ENCODE measurements at regions not wholly inside any gene's neighbourhood (a gene's known extent, or its start where the extent isn't known, plus 50 kb on each side); places are given as distances from the start of the nearest gene placed in this dataset.
A peak's percentile ranks its signal among the peaks of the same experiment; 100 is the strongest.
"Not testable (repeated sequence)": the region's sequence is repeated elsewhere in the genome, so short reads cannot be mapped to it uniquely, and the experiment has no call there.

DNA sequence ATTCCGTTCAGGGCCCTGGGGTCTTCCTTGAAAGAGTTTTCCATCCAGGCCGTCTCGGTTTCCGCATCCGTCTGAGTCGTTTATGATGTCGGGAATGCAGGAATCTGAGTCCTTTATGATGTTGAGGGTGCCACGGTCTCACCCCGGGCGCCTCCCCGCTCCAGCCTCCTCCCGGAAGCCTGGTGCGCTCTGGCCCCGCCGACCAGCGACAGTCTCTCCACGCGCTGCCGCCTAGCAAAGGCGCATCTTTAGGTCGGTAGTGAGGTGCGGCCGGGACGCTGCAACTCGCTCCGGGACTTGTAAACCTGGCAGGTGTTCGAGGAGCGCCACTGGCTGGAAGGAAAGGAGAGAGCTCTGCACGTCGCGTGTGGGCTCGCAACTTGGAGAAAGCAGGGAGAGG lies 132.6 kb downstream of the FAM72C start:
- DNase-seq = not testable (repeated sequence)

DNA sequence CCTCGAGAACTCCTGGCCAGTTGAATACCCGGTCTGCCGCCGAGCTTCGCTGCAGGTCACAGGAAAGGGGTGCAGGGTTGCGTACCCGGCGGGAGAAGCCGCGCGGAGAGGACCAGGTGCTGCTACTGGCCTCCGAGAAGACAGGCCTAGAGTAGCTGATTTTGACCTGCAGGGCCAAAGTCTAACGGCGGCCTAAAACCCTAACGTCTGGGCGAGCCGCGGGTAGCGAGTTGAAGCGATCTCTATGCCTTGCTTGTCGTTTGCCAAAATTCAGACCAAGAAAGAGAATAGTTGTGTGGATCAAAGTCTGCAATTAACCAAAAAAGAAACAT lies 133.2 kb downstream of the FAM72C start:
- not testable (repeated sequence) for DNase-seq

DNA sequence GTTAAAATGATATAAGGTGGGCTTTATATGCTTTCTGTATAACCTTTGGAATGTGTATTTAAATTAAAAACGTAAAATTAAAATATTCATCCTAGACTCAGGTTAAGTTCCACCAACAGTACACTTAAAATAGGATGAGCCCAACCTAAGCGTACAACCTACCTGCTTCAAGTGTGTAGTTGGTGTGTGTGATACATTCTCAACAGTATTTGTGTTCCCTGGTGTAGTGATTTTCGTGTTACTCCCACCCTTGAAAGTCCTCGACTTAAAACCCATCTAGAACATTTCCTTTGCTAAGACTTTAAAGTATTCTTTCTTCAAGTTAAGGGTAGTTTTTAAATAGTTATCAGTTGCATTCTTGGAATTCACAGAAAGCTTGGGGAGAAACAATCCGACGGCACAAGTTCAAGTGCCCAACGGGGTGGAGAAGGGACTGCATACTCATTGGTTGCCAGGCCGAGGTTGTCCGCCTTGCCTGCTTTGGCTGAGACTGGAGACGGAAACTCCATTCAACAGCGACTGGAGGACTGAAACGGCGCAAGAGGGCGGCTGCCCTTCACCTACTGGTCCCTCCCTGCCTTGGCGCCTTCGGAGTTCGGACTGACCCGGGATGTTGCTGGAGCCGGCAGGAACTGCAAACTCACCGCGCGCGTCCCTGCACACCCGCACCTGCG lies 133.7 kb downstream of the FAM72C start:
- DNase-seq = not testable (repeated sequence)

DNA sequence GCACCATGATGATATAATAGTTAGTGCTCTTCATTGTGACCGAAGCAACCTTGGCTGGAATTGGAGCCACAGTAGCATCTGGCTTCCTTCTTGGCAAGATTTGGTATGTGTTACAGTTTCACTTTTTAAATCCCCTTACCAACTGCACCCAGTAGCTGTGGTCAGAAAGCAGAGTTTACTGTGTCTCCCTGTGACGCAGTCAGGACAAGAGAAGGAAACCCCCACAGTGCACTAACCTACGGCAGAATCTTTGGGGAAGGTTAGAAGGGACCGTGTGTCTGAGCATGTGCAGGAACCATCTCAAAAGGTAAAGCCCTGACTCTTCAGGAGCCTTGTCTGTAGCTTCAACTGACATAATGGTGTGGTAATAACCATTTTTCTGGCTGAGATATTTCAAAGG lies 138.4 kb downstream of the FAM72C start:
- DNase-seq = not testable (repeated sequence)

DNA sequence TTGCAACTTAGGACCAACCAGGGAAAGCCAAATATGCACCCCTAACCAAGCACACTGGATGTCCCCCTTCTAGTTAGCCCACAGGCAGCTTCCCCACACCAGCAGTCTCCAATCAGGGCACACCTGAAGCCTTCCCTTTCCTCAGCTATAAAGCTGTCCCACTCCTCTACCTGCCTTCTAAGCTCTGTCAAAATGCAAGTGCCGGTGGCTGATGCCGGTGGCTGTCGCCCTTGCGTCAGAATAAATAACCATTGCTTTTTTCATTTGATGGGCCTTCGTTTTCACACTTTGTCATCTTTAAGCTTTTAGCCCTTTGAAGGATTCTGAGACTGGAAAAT lies 139.4 kb downstream of the FAM72C start:
- not testable (repeated sequence) for DNase-seq

DNA sequence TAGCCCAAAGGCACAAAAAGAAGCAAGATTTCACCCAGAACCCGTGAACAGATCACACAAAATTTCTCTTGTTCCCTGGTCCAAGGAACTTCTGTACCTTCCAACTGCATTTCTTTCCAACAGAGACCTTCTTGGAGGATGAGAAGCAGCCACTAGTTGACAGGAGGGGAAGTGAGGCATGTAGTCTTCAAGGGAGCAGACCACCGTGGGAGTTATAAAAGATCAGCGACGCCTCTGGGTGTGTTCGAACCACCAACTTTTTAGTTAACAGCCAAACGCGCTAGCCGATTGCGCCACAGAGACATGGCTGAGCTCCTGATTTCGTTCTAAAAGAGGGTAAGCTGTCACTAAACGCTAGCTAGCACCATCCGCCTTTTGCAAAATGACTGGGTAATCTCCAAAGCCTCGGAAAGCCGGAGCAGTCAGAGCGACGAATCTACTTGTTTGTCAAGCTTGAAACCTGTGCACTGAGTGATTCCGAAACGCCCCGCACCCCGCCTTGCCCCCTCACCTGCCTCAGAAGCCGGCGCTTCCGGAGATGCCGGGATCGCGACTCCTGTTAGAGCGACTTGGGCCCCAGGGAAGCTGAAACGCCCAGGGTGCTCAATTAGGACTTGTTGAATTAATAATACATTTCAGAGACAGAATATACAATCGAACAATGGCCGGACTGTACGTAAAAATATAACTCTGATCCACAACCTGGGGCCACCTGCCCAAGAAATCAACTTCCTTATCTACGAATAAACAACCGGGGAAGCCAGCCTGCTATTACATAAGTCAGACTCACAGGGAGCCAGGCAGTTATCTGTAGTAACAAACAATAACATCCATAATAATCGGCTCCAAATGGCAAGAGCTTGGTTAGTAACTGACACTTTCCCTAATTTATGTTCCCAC lies 140.1 kb downstream of the FAM72C start:
- not testable (repeated sequence) for DNase-seq

DNA sequence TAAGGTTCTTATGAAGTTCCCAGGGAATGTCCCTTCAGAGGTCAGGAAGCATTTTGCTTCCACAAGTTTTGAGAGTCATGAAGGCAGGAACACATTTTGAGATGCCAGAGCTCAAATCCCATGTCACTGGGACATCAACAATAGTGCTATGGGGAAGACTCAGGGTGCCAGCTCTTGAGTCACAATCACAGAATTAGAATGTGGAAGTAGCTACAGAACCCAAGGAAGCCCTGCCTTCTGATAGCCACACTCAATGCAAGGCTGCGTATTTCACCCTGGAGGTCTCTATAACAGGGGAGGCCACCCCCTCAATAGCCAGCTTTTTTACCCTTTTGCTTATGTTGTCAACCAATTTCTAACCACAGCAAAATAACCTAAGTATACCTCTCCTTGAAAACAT lies 145.6 kb downstream of the FAM72C start:
- DNase-seq = not testable (repeated sequence)

DNA sequence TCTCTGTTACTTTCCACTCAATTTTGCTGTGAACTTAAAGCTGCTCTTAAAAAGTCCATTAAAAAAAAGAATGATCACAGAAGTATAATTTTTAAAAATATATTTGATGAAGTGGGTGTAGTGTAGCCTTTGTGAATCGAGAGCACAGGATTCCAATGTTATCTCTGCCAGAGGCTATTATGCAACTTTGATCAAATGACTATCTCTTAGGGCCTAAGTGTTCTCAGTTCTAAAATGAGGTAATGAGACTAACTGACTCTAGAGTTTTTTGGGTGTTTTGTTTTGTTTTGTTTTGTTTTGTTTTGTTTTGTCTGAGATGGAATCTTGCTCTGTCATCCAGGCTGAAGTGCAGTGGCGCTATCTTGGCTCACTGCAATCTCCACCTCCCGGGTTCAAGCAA lies 147.5 kb downstream of the FAM72C start:
- DNase-seq = not testable (repeated sequence)

DNA sequence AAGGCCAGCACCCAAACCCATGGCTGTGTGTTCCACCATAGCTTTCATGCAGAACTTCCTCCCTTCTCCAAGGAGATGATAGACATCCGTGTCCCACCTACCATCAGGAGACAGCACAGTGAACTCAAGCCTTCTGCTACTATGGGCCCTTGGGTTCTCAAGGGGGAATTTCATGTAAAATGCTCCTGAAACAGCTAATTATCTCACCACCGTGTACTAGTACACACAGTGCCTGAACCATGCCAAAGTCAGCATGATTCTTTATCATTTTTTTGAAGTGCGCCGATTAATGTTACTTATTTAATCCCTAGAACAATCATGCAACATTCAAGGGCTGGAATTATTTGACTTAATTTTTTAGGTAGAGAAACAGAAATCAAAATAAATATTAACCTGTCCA lies 151.7 kb downstream of the FAM72C start:
- DNase-seq = not testable (repeated sequence)

DNA sequence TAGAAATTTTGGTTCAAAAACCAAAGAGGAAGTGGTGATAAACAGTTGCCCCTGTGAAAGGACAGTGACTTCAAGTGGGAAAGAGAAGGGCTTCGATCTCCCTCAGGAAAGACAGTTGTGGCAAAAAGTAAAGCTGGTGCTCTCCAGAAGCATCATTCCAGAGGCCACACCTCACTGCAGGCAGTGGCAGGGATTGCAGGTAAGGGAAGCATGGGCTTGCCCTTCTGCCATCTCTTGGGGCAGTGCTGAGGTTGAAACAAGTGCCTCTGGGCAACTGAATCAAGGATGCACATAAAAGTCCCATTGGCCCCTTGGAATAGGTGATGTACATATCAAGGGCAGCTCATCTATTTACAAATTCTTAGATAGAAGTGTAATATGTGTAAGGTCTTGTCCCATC lies 155.4 kb downstream of the FAM72C start:
- DNase-seq = not testable (repeated sequence)

DNA sequence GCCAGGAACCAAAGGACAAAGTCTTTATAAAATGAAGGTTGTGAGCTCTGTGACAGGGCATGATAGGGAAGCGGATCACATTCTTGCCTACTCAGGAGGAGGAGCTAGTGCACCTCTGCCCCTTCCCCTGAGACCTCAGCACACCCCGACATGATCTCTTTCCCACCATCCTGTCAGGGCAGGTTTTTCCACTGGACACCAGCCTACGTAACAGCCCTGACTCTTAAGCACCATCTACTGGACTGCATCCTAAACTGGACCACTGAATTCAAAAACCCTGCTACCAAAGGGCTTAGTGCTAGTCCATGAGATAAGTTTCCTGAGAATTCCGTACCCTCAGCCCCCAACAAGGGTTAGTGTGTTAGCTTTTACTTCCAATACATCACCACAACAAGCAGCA lies 166.4 kb downstream of the FAM72C start:
- not testable (repeated sequence) for DNase-seq

DNA sequence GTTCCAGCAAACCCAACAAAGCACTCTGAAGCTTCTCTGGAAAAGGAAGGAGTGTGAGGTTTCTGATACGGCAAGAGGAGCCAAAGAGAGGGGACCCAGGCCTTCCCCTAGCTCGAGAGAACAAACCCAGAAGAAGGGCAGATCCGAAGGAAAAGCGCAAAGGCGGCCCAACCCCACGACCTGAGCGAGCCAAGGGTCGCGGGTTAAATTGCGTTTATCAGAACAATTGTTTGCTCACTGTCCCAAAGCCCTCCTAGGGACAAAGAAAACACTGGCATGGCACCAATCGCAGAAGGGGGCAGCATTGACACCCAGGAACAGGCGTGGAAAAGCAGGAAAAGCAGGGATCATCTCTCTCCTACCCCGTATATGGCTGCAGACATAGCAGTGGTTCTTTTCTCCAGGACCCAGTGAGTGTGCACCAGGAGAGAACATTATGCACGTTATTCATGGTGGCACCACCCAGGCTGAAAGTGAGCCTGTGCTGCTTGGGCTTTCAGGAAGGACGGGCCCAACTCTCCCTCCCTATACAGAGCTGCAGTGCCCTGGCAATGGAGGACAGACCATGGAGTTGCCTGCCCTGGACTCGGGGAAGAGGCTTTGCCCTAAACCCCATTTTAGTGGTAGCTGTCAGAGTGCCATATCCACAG lies 167.0 kb downstream of the FAM72C start:
- DNase-seq = not testable (repeated sequence)

DNA sequence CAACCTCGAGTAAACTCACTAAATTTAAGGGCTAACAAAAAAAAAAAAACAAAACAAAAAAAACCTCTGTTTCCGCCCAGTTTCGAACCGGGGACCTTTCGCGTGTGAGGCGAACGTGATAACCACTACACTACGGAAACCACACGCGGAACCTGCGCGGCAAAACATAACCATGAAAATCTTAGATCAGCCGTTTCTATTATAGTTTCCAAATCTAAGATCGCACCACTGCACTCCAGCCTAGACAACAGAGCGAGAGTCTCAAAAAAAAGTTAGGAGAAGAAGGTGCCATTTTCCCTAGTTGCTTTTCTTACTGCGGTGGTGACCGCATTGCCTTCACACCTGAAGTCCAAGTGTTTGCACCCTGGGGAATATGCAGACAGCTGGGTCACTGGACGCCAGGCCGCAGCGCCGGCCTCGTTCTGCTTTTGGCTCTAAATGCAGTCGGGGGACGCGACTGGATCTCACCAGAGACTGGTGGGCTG lies 167.8 kb downstream of the FAM72C start:
- DNase-seq = peak; percentile 58

DNA sequence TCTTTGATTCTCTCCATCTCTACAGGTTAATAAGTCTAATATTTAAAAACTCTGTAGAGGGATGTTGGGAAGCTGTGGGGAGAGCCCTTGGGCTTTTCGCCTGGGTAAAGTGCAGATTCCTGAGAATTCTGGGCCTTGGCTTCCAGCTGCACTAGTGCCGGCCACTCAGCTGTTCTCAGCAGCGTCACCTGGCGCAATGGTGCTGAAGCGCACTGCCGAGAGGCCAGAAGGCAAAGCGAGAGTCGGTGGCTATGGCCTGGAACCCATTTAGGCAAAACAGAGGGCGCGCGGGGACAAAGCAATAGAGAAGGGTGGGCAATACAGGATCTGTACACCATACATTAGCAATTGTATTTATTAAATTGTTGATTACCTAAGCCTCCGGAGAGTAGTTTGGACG lies 168.7 kb downstream of the FAM72C start:
- DNase-seq = not testable (repeated sequence)

DNA sequence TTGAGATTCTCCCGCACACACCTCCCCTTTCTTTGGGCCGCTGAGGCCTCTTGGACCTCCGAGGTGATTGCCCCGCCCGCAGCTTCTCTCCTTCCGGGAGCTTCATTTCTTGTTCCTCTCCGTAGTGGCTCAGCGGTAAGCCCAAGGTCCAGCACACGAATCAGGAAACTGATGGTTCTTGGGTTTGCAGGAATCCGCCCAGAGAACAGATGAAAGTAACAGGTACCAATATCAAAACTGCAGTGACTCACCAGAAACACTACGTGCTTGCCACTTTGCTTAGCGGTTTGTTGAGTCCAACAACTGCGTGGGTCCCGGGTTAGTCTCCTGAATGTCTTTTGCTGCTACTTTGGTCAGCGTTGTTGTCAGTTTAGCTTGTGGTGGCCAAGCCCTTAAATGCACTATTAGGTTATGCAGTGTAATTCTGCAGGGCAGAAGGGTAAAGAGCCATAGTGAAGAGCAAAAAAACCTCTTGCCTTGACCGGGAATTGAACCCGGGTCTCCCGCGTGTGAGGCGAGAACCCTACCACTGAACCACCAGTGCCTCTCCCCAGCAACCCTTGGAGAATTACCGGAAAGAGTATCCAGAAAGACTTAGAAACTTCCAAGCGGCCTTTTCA lies 172.1 kb downstream of the FAM72C start:
- not testable (repeated sequence) for DNase-seq

DNA sequence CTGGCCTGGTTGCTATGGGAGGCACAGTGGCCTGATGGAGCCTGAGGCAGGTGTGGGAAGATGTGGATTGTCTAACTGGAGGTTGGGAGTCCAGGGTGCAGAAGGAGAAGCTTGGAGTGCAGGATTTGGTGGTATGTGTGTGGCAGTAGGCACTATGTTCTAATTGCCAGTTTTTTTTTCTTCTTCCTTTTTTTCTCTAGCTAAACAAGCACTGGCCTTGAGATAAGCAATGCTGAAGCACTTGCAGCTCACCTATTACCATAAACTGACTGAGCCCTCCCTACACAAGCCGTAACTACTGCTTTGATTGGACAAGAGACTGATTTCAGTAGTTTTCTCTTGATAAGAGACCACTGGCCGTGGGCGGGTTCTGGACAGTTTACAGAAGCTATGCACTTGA lies 175.4 kb downstream of the FAM72C start:
- not testable (repeated sequence) for DNase-seq

DNA sequence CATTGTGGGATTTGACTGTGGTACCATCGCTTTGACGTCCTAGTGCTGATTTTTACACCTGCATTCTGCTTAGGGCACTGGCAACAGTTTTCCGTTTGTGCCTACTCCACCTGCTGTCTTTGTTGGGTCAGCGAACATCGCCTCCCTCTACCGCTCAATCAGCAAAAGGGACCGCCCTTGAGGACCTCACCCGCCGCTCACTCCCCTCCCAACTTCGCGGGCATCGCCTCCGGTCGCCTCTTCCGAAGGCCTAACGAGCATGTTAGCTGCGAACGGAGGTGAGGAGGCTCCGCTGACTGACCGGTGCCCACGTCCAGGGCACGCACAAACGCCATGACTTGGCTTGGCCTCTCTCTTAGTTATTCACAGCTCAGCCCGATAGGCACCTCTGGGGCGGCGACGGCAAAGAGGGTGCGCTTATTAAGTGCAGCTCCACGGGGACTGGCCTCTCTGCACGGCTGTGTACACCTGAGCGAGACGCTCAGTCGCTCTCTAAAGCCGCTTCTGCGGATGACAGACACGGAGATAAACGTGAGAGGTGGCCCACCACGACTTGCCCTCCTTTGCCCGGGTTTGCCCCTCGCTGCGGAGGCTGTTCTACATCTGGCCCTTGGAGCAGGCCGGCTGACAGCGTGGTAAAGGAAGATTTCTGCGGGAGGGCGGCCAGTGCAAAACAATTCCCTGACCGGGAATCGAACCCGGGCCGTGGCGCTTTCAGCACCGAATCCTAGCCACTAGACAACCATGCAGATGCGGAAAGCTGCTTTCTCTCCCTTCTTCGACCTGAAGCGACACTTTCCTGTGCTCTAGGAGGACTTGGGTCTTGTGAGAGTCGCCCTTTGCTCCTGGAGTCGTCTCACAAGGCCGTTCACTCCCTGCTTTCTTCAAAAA lies 179.5 kb downstream of the FAM72C start:
- not testable (repeated sequence) for DNase-seq

DNA sequence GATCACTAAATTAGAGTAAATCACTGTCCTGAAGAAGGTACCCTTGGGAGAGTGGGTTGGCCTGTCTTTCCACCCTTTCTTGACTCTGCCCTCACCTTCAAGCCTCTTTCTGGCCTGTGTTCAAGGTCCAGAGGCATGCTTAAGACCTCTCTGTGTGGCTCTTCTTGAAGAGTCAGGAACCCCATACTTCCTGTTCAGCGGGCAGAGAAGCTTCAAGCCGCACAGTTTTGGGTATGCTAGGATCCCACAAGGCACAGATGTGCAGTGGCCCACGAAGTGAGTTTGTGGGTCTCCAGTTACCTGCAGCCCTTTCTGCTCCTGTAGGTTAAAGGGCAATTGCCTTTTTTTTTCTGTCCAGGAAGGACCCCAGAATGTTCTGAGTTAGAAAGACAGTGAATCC lies 185.4 kb downstream of the FAM72C start:
- DNase-seq = not testable (repeated sequence)

DNA sequence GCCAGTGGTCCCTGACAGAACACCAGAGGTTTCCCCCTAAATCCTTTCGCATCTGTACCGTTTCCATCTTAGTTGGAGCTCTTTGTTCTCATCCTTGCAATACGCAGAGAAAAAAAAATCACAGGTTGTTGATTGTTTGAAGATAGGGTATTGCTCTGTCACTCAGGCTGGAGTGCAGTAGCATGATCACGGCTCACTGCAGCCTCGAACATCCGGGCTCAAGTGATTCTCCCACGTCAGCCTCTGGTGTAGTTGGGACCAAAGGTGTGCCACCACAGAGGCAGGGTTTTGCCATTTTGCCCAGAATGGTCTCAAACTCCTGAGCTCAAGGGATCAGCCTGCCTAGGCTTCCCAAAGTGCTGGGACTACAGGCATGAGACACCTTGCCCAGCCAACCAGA lies 185.9 kb downstream of the FAM72C start:
- DNase-seq = not testable (repeated sequence)

DNA sequence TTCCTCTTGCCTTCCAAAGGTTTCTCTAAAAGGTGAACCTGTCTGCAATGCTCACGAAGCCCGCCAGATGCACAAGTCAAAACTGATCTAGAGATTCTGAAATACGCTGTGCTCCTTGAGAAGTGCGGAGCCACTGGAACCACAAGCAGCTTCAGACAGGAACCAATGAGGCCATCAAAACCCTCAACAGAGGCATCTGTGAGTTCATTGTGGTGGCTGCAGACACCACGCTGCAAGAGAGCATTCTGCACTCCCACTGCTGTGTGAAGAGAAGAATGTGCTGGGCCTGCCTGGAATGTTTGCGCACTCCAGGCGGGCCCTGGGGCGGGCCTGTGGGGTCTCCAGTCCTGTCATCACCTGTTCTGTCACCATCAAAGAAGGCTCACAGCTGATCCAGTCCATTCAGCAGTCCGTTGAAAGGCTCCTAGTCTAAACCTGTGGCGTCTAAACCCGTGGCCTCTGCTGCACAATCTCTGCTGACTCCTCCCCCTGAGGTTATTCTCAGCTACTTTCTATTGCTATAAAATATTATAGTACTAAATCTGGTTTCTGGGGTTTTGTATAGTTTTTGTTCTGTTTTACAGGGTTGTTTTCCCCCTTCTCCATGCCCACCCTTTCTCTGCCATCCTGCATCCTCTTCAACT lies 187.4 kb downstream of the FAM72C start:
- not testable (repeated sequence) for DNase-seq

DNA sequence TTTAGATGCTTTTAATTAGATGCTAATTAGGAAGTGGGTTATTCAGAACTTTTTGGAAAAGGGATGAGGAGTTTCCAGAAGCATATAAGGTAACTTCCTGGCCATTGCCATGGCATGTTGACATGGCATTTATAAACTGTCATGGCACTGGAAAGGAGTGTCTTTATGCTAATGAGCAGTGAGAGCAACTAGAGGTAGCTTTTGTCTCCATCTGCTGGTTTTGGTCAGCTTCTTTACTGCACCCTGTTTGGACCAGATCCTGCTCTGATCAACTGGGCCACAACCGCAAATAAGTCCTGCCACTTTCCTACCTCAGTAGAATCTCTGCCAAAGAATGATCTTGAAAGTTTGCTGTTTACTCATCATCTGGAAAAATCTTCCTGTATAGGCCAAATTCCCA lies 193.6 kb downstream of the FAM72C start:
- DNase-seq = not testable (repeated sequence)
